Thyroid gland (tissue), 4 donors: ENCODE measurements at regions not wholly inside any gene's neighbourhood (a gene's known extent, or its start where the extent isn't known, plus 50 kb on each side); places are given as distances from the start of the nearest gene placed in this dataset.

Experiments used
- DNase-seq, 2 donors: peaks; one replicate each; pipeline ENCODE4 v3.0.0-alpha.2; 2019
- H3K27ac ChIP-seq, 3 donors: fragments of 200-600 bp; sonication (generic); 1 replicate in 2 of 3; 2 replicates in 1 of 3; pipeline ENCODE4 v1.5.1; 2016 to 2019; ENCODE audit warnings: mild to moderate bottlenecking in 1 of 3, moderate library complexity in 1 of 3
- H3K27me3 ChIP-seq: fragments of 200-600 bp; sonication (generic); one replicate; pipeline ENCODE4 v1.5.1; 2019
- H3K36me3 ChIP-seq, 2 donors: fragments of 200-600 bp; sonication (generic); one replicate each; pipeline ENCODE4 v1.5.1; 2016 to 2019
- H3K4me1 ChIP-seq, 2 donors: fragments of 200-600 bp; sonication (generic); one replicate each; pipeline ENCODE4 v1.5.1; 2017 to 2019
- H3K4me3 ChIP-seq, 3 donors: fragments of 200-600 bp; sonication (generic); replicated peaks in 1 of 3; 1 replicate in 2 of 3; 2 replicates in 1 of 3; pipeline ENCODE4 v1.5.1; 2016; ENCODE audit warnings: mild to moderate bottlenecking in 1 of 3
- H3K9me3 ChIP-seq: fragments of 200-600 bp; sonication (generic); one replicate; pipeline ENCODE4 v1.5.1; 2017
- POLR2A ChIP-seq, 2 donors: fragments of 450-650 bp; IDR thresholded peaks; one replicate each; pipeline ENCODE4 v1.6.1; 2017; ENCODE audit warnings: antibody characterized with exemption in 2 of 2, mild to moderate bottlenecking in 2 of 2, moderate library complexity in 1 of 2
- WGBS, 2 donors: methylation state at CpG; one replicate each; pipeline ENCODE4 v1.1.5; 2017; 5-methylcytosine and 5-hydroxymethylcytosine counted together
- intact Hi-C: fragments of 100-400 bp; cut with DNase I; formaldehyde crosslinking; loops from one replicate; pipeline ENCODE4 v1.15.1; 2023
- TF ChIP-seq, protein P1 (sequence below), 6 experiments: fragments of 200-600 bp in 3 of 6; fragments of 450-650 bp in 3 of 6; sonication (generic) in 3 of 6; IDR thresholded peaks; one replicate each; pipeline ENCODE4 v1.5.1; 2016 to 2019; ENCODE audit warnings: antibody characterized with exemption in 6 of 6, mild to moderate bottlenecking in 2 of 6, inconsistent platforms in 1 of 6, moderate library complexity in 1 of 6

DNA sequence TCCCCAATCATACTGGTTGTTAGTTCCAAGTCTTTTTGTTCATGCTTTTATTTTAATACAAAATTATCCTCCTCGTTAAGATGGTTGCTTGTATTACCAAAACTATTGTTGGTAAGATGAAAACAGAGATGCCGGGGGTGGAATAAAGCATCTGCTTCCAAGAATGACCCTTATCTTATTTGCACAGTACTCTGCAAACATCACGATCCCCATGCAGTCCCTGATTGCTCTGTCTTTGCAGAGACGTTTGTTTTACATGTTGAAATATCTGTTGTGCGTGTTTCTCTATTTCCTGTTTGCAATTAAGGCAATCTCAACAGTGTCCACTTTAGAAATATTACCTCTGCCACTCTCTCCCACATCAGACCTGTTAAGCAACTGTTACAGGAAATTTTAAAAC lies 141.3 kb upstream of the NCAM2 start:
- no peak for DNase-seq
- no peak overlapping the region for H3K4me3 ChIP-seq
- H3K27me3 ChIP-seq: no peaks in the 10 kb centered on the region
- 43 to 50% methylated on average over 5 of the region's 5 CpGs for WGBS, 2 donors
- no peaks in the 10 kb centered on the region for H3K4me1 ChIP-seq
- intact Hi-C loops: no loop called here
- H3K27ac ChIP-seq: no peak overlapping the region
- no peak for TF ChIP-seq POLR2A (IDR thresholded peaks at IDR 0.05)
- TF ChIP-seq, protein P1, sequence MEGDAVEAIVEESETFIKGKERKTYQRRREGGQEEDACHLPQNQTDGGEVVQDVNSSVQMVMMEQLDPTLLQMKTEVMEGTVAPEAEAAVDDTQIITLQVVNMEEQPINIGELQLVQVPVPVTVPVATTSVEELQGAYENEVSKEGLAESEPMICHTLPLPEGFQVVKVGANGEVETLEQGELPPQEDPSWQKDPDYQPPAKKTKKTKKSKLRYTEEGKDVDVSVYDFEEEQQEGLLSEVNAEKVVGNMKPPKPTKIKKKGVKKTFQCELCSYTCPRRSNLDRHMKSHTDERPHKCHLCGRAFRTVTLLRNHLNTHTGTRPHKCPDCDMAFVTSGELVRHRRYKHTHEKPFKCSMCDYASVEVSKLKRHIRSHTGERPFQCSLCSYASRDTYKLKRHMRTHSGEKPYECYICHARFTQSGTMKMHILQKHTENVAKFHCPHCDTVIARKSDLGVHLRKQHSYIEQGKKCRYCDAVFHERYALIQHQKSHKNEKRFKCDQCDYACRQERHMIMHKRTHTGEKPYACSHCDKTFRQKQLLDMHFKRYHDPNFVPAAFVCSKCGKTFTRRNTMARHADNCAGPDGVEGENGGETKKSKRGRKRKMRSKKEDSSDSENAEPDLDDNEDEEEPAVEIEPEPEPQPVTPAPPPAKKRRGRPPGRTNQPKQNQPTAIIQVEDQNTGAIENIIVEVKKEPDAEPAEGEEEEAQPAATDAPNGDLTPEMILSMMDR (IDR thresholded peaks at IDR 0.05): no peak
- H3K36me3 ChIP-seq: no peaks in the 10 kb centered on the region
- H3K9me3 ChIP-seq: no peaks in the 10 kb centered on the region

DNA sequence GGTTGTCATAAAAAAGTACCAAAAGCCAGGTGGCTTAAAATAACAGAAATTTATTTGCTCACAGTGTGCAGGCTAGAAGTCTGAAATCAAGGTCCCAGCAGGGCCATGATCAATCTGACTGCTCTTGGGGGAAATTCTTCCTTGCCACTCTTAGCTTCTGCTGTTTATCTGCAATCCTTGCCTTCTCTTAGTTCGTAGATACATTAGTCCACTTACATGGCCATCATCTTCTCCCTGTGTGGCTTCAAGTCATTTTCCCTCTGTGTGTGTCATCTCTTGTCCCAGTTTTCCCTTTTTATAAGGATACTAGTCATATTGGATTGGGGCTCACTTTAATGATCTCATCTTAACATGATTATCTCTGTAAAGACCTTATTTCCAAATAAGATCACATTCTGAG lies 124.0 kb upstream of the NCAM2 start:
- Histone ChIP-seq H3K4me1 (no peaks in the 10 kb centered on the region), H3K27ac (no peak overlapping the region), H3K4me3 (no peak overlapping the region), H3K36me3 (no peaks in the 10 kb centered on the region), H3K27me3 (no peaks in the 10 kb centered on the region), H3K9me3 (no peaks in the 10 kb centered on the region)
- WGBS, 2 donors: 78 to 80% methylated on average over 1 of the region's 1 CpG
- TF ChIP-seq, protein P1 (IDR thresholded peaks at IDR 0.05): no peak
- no peak for TF ChIP-seq POLR2A (IDR thresholded peaks at IDR 0.05)
- no peak for DNase-seq
- intact Hi-C loops: no loop called here

DNA sequence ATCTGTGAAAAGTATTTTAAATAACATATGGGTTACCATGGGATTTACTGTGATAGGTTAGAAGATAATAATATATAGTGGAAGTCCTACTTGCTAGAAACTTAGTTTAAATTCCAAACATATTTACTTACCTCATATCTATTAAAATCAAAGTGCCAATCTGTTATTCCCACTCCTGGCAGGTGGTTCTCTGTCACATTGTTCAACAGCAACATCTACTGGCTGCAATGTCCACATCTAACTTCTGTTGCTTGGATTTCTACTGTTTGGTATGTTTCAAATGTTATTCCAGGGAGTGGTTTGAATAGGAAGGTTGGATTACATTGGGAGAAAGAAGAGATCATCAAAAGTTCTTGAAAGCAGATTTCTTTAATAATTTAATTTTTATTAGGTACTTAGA lies 122.5 kb upstream of the NCAM2 start:
- H3K27me3 ChIP-seq: no peaks in the 10 kb centered on the region
- no peak overlapping the region for H3K27ac ChIP-seq
- DNase-seq: no peak
- intact Hi-C loops: no loop called here
- H3K4me1 ChIP-seq: no peaks in the 10 kb centered on the region
- H3K9me3 ChIP-seq: no peaks in the 10 kb centered on the region
- no peak for TF ChIP-seq POLR2A (IDR thresholded peaks at IDR 0.05)
- TF ChIP-seq, protein P1 (IDR thresholded peaks at IDR 0.05): no peak
- H3K4me3 ChIP-seq: no peak overlapping the region
- no peaks in the 10 kb centered on the region for H3K36me3 ChIP-seq

- no peaks in the 10 kb centered on the region for H3K27me3 ChIP-seq
- TF ChIP-seq, protein P1 (IDR thresholded peaks at IDR 0.05): no peak
- no peak for TF ChIP-seq POLR2A (IDR thresholded peaks at IDR 0.05)
- no peaks in the 10 kb centered on the region for H3K4me1 ChIP-seq
- H3K4me3 ChIP-seq: no peak overlapping the region
- no peak overlapping the region for H3K27ac ChIP-seq
- DNase-seq: no peak
- intact Hi-C loops: no loop called here
- no peaks in the 10 kb centered on the region for H3K9me3 ChIP-seq
- no peaks in the 10 kb centered on the region for H3K36me3 ChIP-seq
- 90% methylated on average over 2 of the region's 2 CpGs for WGBS, 2 donors
Measured at GRCh38 chr21:20877976-20878375, 120.2 kb upstream of the NCAM2 start.

GRCh38 chr21:20882462-20883407 lies 115.5 kb upstream of the NCAM2 start:
- H3K36me3 ChIP-seq: no peaks in the 10 kb centered on the region
- peak; percentile 20 to 22 for DNase-seq
- intact Hi-C loops: no loop called here
- no peak overlapping the region for H3K27ac ChIP-seq
- H3K27me3 ChIP-seq: no peaks in the 10 kb centered on the region
- H3K9me3 ChIP-seq: no peaks in the 10 kb centered on the region
- H3K4me1 ChIP-seq: no peaks in the 10 kb centered on the region
- WGBS, 2 donors: 38 to 43% methylated on average over 9 of the region's 9 CpGs
- H3K4me3 ChIP-seq: no peak overlapping the region
- TF ChIP-seq, protein P1 (IDR thresholded peaks at IDR 0.05): peak in 4 of 6 experiments; percentile 18 to 46 (median 43)
- no peak for TF ChIP-seq POLR2A (IDR thresholded peaks at IDR 0.05)
